OCI-LY1 (cell line): ENCODE measurements at regions not wholly inside any gene's neighbourhood (a gene's known extent, or its start where the extent isn't known, plus 50 kb on each side); places are given as distances from the start of the nearest gene placed in this dataset.
"Not testable (repeated sequence)": the region's sequence is repeated elsewhere in the genome, so short reads cannot be mapped to it uniquely, and the experiment has no call there.

ENCODE experiments used
- H2AFZ ChIP-seq: fragments of 200-600 bp; sonication (generic), shearing (Covaris generic); 2 replicates; pipeline ENCODE4 v1.6.0; 2014; ENCODE audit warnings: antibody characterized with exemption, mild to moderate bottlenecking, low read length
- H3F3A ChIP-seq: fragments of 200-600 bp; sonication (generic), shearing (Covaris generic); 2 replicates; pipeline ENCODE4 v1.6.0; 2014; ENCODE audit warnings: mild to moderate bottlenecking, antibody characterized with exemption, low read length, moderate library complexity; ENCODE audit not compliant: insufficient read depth
- H3K27ac ChIP-seq: fragments of 200-600 bp; sonication (generic); 2 replicates; pipeline ENCODE4 v1.5.1; 2014; ENCODE audit warnings: low read length, mixed run types, mild to moderate bottlenecking, low read depth; ENCODE audit not compliant: poor library complexity, severe bottlenecking
- H3K27me3 ChIP-seq: fragments of 200-600 bp; sonication (generic); 2 replicates; pipeline ENCODE4 v1.6.0; 2014; ENCODE audit warnings: antibody characterized with exemption, mild to moderate bottlenecking, low read length, moderate library complexity; ENCODE audit not compliant: insufficient read depth
- H3K36me3 ChIP-seq: fragments of 200-600 bp; sonication (generic); 2 replicates; pipeline ENCODE4 v1.6.1; 2014; ENCODE audit warnings: mild to moderate bottlenecking, antibody characterized with exemption, low read length, moderate library complexity, mixed read lengths; ENCODE audit not compliant: insufficient read depth
- H3K4me1 ChIP-seq: fragments of 200-600 bp; sonication (generic); 2 replicates; pipeline ENCODE4 v1.5.1; 2014; ENCODE audit warnings: mild to moderate bottlenecking, low read length, moderate library complexity; ENCODE audit not compliant: insufficient read depth, severe bottlenecking
- H3K4me2 ChIP-seq: fragments of 200-600 bp; sonication (generic), shearing (Covaris generic); 2 replicates; pipeline ENCODE4 v1.6.1; 2014; ENCODE audit warnings: low read length
- H3K4me3 ChIP-seq: fragments of 200-600 bp; sonication (generic); 2 replicates; pipeline ENCODE4 v1.5.1; 2014; ENCODE audit warnings: low read length, low read depth, mild to moderate bottlenecking, mixed read lengths; ENCODE audit not compliant: poor library complexity, severe bottlenecking
- H3K79me2 ChIP-seq: fragments of 200-600 bp; shearing (Covaris generic); 2 replicates; pipeline ENCODE4 v1.6.1; 2016; ENCODE audit warnings: mixed run types, low read length, mixed read lengths; ENCODE audit not compliant: insufficient read depth
- H3K9ac ChIP-seq: fragments of 200-600 bp; sonication (generic), shearing (Covaris generic); 2 replicates; pipeline ENCODE4 v1.6.1; 2014; ENCODE audit warnings: mild to moderate bottlenecking, low read length, mixed read lengths
- H3K9me2 ChIP-seq: fragments of 200-600 bp; sonication (generic), shearing (Covaris generic); 2 replicates; pipeline ENCODE4 v1.6.1; 2014; ENCODE audit warnings: low read depth, mild to moderate bottlenecking, low read length, mixed read lengths
- H3K9me3 ChIP-seq: fragments of 200-600 bp; shearing (Covaris generic); 2 replicates; pipeline ENCODE4 v1.6.1; 2014; ENCODE audit warnings: low read length, mixed read lengths
- H4K20me1 ChIP-seq: fragments of 200-600 bp; sonication (generic), shearing (Covaris generic); 2 replicates; pipeline ENCODE4 v1.6.0; 2016; ENCODE audit warnings: mild to moderate bottlenecking, low read length; ENCODE audit not compliant: insufficient read depth

- not testable (repeated sequence) for H3K9me3 ChIP-seq, H3K27me3 ChIP-seq, H3K27ac ChIP-seq, H2AFZ ChIP-seq, H4K20me1 ChIP-seq, H3K79me2 ChIP-seq, H3K36me3 ChIP-seq, H3K9me2 ChIP-seq, H3K4me1 ChIP-seq, H3F3A ChIP-seq
- peak overlapping the region; percentile 50; the same call in 1 of the 2 replicates for H3K9ac ChIP-seq
- H3K4me2 ChIP-seq: peak overlapping the region; percentile 56; the same call in 1 of the 2 replicates
- peak overlapping the region; percentile 58 for H3K4me3 ChIP-seq
Observed at GRCh38 chr9:39463696-39464095, 108.2 kb downstream of the SPATA31A1 start.

GRCh38 chr9:39464122-39464777 lies 108.8 kb downstream of the SPATA31A1 start:
- H3K9ac ChIP-seq: peak overlapping the region; percentile 50; the same call in 1 of the 2 replicates
- peak overlapping the region; percentile 56 for H3K4me2 ChIP-seq
- H3K4me3 ChIP-seq: peak overlapping the region; percentile 58
- H3K9me3 ChIP-seq, H3K27me3 ChIP-seq, H3K9me2 ChIP-seq, H2AFZ ChIP-seq, H4K20me1 ChIP-seq, H3K4me1 ChIP-seq, H3K27ac ChIP-seq, H3K36me3 ChIP-seq, H3F3A ChIP-seq, H3K79me2 ChIP-seq: not testable (repeated sequence)

- H3K79me2 ChIP-seq, H3K9me2 ChIP-seq, H3K9me3 ChIP-seq, H3K27ac ChIP-seq, H3F3A ChIP-seq, H3K36me3 ChIP-seq, H4K20me1 ChIP-seq, H3K27me3 ChIP-seq, H3K4me3 ChIP-seq, H3K4me1 ChIP-seq, H3K4me2 ChIP-seq, H2AFZ ChIP-seq, H3K9ac ChIP-seq: not testable (repeated sequence)
Observed at GRCh38 chr9:39474499-39474898, 119.0 kb downstream of the SPATA31A1 start.

- H3K4me2 ChIP-seq, H3K79me2 ChIP-seq, H3K27ac ChIP-seq, H4K20me1 ChIP-seq, H3K9me2 ChIP-seq, H3K27me3 ChIP-seq, H3F3A ChIP-seq, H3K36me3 ChIP-seq, H3K4me3 ChIP-seq, H3K9ac ChIP-seq, H2AFZ ChIP-seq, H3K9me3 ChIP-seq, H3K4me1 ChIP-seq: not testable (repeated sequence)
Observed at GRCh38 chr9:39483073-39483472, 127.6 kb downstream of the SPATA31A1 start.

GRCh38 chr9:39483880-39484279 lies 128.4 kb downstream of the SPATA31A1 start:
- not testable (repeated sequence) for H3F3A ChIP-seq, H3K27me3 ChIP-seq, H3K9me2 ChIP-seq, H3K4me2 ChIP-seq, H3K9me3 ChIP-seq, H3K79me2 ChIP-seq, H3K4me3 ChIP-seq, H3K4me1 ChIP-seq, H4K20me1 ChIP-seq, H3K27ac ChIP-seq, H3K36me3 ChIP-seq, H2AFZ ChIP-seq, H3K9ac ChIP-seq

- H3K4me1 ChIP-seq, H2AFZ ChIP-seq, H3F3A ChIP-seq, H3K27me3 ChIP-seq, H3K9me3 ChIP-seq, H3K27ac ChIP-seq, H4K20me1 ChIP-seq, H3K36me3 ChIP-seq, H3K9me2 ChIP-seq, H3K9ac ChIP-seq, H3K4me2 ChIP-seq, H3K4me3 ChIP-seq, H3K79me2 ChIP-seq: not testable (repeated sequence)
Observed at GRCh38 chr9:39484292-39484691, 128.8 kb downstream of the SPATA31A1 start.

- not testable (repeated sequence) for H2AFZ ChIP-seq, H3K9me3 ChIP-seq, H3K79me2 ChIP-seq, H3F3A ChIP-seq, H3K36me3 ChIP-seq, H4K20me1 ChIP-seq, H3K4me2 ChIP-seq, H3K27me3 ChIP-seq, H3K4me3 ChIP-seq, H3K4me1 ChIP-seq, H3K9ac ChIP-seq, H3K27ac ChIP-seq, H3K9me2 ChIP-seq
Observed at GRCh38 chr9:39487477-39487876, 132.0 kb downstream of the SPATA31A1 start.

GRCh38 chr9:39496248-39496647 lies 140.8 kb downstream of the SPATA31A1 start:
- not testable (repeated sequence) for H3F3A ChIP-seq, H3K4me1 ChIP-seq, H3K27ac ChIP-seq, H4K20me1 ChIP-seq, H3K36me3 ChIP-seq, H3K4me2 ChIP-seq, H3K9ac ChIP-seq, H3K27me3 ChIP-seq, H3K9me3 ChIP-seq, H3K9me2 ChIP-seq, H2AFZ ChIP-seq, H3K79me2 ChIP-seq, H3K4me3 ChIP-seq
